ENCODE measurements at regions not wholly inside any gene's neighbourhood (a gene's known extent, or its start where the extent isn't known, plus 50 kb on each side); places are given as distances from the start of the nearest gene placed in this dataset.

DNA sequence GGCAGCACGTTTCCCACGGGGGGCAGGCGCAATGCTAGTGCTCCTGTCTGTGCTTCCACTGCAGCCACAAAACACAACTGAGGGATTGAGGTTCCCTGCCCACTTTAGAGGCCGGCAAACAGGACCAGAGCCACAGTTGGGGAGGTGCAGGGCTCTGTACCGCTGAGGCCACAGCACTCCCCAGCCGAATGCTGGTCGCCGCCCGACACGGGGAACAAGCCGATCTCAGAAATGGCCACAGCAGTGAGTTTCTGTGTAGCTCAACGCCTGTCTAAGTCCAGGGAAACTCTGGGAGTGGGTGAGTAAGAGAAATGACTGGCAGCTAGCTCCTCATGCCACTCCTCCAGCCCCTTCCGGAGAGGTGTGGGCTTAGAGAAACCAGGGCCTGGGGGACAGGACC lies 194.0 kb upstream of the VWC2 start:
- TF ChIP-seq CTCF (IDR thresholded peaks at IDR 0.05) (no peak), POLR2A (IDR thresholded peaks at IDR 0.05) (no peak)

Measured in heart left ventricle (tissue), 13 donors.